Fibroblast of lung (primary cell): ENCODE measurements at regions not wholly inside any gene's neighbourhood (a gene's known extent, or its start where the extent isn't known, plus 50 kb on each side); places are given as distances from the start of the nearest gene placed in this dataset.

ENCODE experiments used
- DNase-seq, 2 donors: peaks; one replicate each; pipeline versions ENCODE4 v3.0.0 to v3.0.0-alpha.2; 2010; ENCODE audit warnings: low read depth in 2 of 2
- H2AFZ ChIP-seq: 2 replicates; pipeline ENCODE4 v1.5.1; 2012; ENCODE audit warnings: low read length, control low read depth, inconsistent platforms
- H3K27ac ChIP-seq: 2 replicates; pipeline ENCODE4 v1.5.1; 2011; ENCODE audit warnings: low read length, control low read depth; ENCODE audit not compliant: insufficient read depth
- H3K27me3 ChIP-seq: 2 replicates; pipeline ENCODE4 v1.5.1; 2011; ENCODE audit warnings: mild to moderate bottlenecking, low read length; ENCODE audit not compliant: control insufficient read depth, insufficient read depth
- H3K36me3 ChIP-seq: 2 replicates; pipeline ENCODE4 v1.5.1; 2011; ENCODE audit warnings: low read length; ENCODE audit not compliant: control insufficient read depth, insufficient read depth
- H3K4me1 ChIP-seq: 2 replicates; pipeline ENCODE4 v1.5.1; 2011; ENCODE audit warnings: low read length; ENCODE audit not compliant: control insufficient read depth, insufficient read depth; ENCODE audit errors: extremely low read depth
- H3K4me2 ChIP-seq: 2 replicates; pipeline ENCODE4 v1.5.1; 2011; ENCODE audit warnings: low read length, control low read depth; ENCODE audit not compliant: insufficient read depth; ENCODE audit errors: extremely low read depth
- H3K4me3 ChIP-seq, 4 experiments: fragments of 200-600 bp in 1 of 4; sonication (generic) in 1 of 4; replicated peaks in 1 of 4; 2 replicates each; pipeline ENCODE4 v1.5.1; 2011 to 2016; ENCODE audit warnings: low read length in 4 of 4, low read depth in 3 of 4, mild to moderate bottlenecking in 3 of 4, control low read depth in 2 of 4, inconsistent platforms in 1 of 4, mixed read lengths in 1 of 4; ENCODE audit not compliant: insufficient read depth in 1 of 4; ENCODE audit errors: control extremely low read depth in 1 of 4
- H3K79me2 ChIP-seq: 2 replicates; pipeline ENCODE4 v1.5.1; 2012; ENCODE audit warnings: mild to moderate bottlenecking, low read length, inconsistent platforms; ENCODE audit not compliant: control insufficient read depth, insufficient read depth
- H3K9ac ChIP-seq: 2 replicates; pipeline ENCODE4 v1.5.1; 2011; ENCODE audit warnings: mild to moderate bottlenecking, low read length, control low read depth; ENCODE audit not compliant: insufficient read depth
- H3K9me3 ChIP-seq: 2 replicates; pipeline ENCODE4 v1.5.1; 2012; ENCODE audit warnings: low read depth, low read length; ENCODE audit not compliant: control insufficient read depth, insufficient read depth
- H4K20me1 ChIP-seq: 2 replicates; pipeline ENCODE4 v1.5.1; 2011; ENCODE audit warnings: low read length; ENCODE audit not compliant: control insufficient read depth, insufficient read depth; ENCODE audit errors: extremely low read depth
- CTCF ChIP-seq, 2 donors: IDR thresholded peaks in 1 of 2; conservative IDR thresholded peaks in 1 of 2; 1 replicate in 1 of 2; 2 replicates in 1 of 2; pipeline ENCODE4 v1.5.1; 2011 to 2012; ENCODE audit warnings: low read length in 2 of 2, control low read depth in 1 of 2, inconsistent platforms in 1 of 2, low read depth in 1 of 2, mild to moderate bottlenecking in 1 of 2
- EZH2 ChIP-seq: IDR thresholded peaks from 2 replicates; pipeline ENCODE4 v1.5.1; 2012; ENCODE audit warnings: low read length, control low read depth, mild to moderate bottlenecking; ENCODE audit errors: missing control alignments

GRCh38 chr13:66089711-66090110 is 1140.4 kb downstream of the PCDH9 start:
- Histone ChIP-seq H3K27me3 (no peaks in the 10 kb centered on the region), H3K4me2 (no peak overlapping the region), H3K79me2 (no peaks in the 10 kb centered on the region), H2AFZ (no peak overlapping the region), H3K36me3 (no peaks in the 10 kb centered on the region), H3K9ac (no peak overlapping the region), H3K4me3 (no peak overlapping the region), H3K4me1 (no peaks in the 10 kb centered on the region), H4K20me1 (no peaks in the 10 kb centered on the region), H3K27ac (no peak overlapping the region), H3K9me3 (no peaks in the 10 kb centered on the region)
- no peak for DNase-seq
- no peak for TF ChIP-seq EZH2
- TF ChIP-seq CTCF (conservative IDR thresholded peaks at IDR 0.05 in 1 of 2, IDR thresholded peaks at IDR 0.05 in 1 of 2; ENCODE audit: low read depth in 1 of 2, low read length in 2 of 2), result no peak

DNA sequence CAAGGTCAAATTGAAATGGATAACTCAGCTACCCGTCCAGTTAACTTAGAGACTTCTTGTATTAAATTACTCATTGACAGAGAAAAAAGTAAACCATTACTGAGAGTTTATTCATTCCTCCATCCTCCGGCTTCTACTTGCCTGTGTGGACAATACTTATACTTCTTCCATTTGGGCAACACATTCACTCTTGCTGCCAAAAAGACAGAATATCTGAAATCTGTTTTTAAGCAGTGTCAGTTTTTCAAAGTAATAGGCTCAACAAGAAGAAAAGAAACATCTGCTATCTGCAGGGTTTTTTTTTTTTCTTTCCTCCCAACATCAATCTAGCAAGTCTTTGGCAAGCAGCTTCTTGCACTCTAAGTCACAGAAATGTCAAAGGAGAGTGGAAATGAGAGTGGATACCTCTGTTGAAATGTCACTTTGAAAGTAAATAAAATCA is 1142.8 kb downstream of the PCDH9 start:
- Histone ChIP-seq H3K9me3 (no peaks in the 10 kb centered on the region), H3K27me3 (no peaks in the 10 kb centered on the region), H3K4me3 (no peak overlapping the region), H3K27ac (no peak overlapping the region), H4K20me1 (no peaks in the 10 kb centered on the region), H3K79me2 (no peaks in the 10 kb centered on the region), H3K9ac (no peak overlapping the region), H3K36me3 (no peaks in the 10 kb centered on the region), H2AFZ (no peak overlapping the region), H3K4me2 (no peak overlapping the region), H3K4me1 (no peaks in the 10 kb centered on the region)
- peak; percentile 32 to 70 for DNase-seq
- TF ChIP-seq EZH2 (no peak), CTCF (conservative IDR thresholded peaks at IDR 0.05 in 1 of 2, IDR thresholded peaks at IDR 0.05 in 1 of 2; ENCODE audit: low read depth in 1 of 2, low read length in 2 of 2) (no peak)

GRCh38 chr13:66077132-66077689 is 1152.9 kb downstream of the PCDH9 start:
- H3K4me2 ChIP-seq, result no peak overlapping the region
- no peak overlapping the region for H3K9ac ChIP-seq
- no peak overlapping the region for H3K27ac ChIP-seq
- no peak overlapping the region for H3K4me3 ChIP-seq
- peak; percentile 3 to 22 for DNase-seq
- no peaks in the 10 kb centered on the region for H3K27me3 ChIP-seq
- no peak for TF ChIP-seq CTCF (conservative IDR thresholded peaks at IDR 0.05 in 1 of 2, IDR thresholded peaks at IDR 0.05 in 1 of 2; ENCODE audit: low read depth in 1 of 2, low read length in 2 of 2)
- no peak for TF ChIP-seq EZH2
- no peak overlapping the region for H2AFZ ChIP-seq
- H3K9me3 ChIP-seq, result no peaks in the 10 kb centered on the region
- H4K20me1 ChIP-seq, result no peaks in the 10 kb centered on the region
- no peaks in the 10 kb centered on the region for H3K36me3 ChIP-seq
- H3K79me2 ChIP-seq, result no peaks in the 10 kb centered on the region
- no peaks in the 10 kb centered on the region for H3K4me1 ChIP-seq
